Activated CD4-positive, alpha-beta T cell treated with anti-CD3 and anti-CD28 coated beads, Interleukin-2, amount 50 U/mL, for 24 hours (primary cell): ENCODE measurements at regions not wholly inside any gene's neighbourhood (a gene's known extent, or its start where the extent isn't known, plus 50 kb on each side); places are given as distances from the start of the nearest gene placed in this dataset.

ENCODE experiments used
- DNase-seq, 2 donors: peaks; one replicate each; pipeline ENCODE4 v3.0.0-alpha.2; 2020; ENCODE audit warnings: low read depth in 1 of 2, low spot score in 1 of 2

GRCh38 chr4:178349601-178350000 lies 907.4 kb upstream of the AGA start:
- no peak for DNase-seq

GRCh38 chr4:178351185-178351584 lies 908.9 kb upstream of the AGA start:
- no peak for DNase-seq

- no peak for DNase-seq
Observed at GRCh38 chr4:178356725-178357124, 914.5 kb upstream of the AGA start.

DNA sequence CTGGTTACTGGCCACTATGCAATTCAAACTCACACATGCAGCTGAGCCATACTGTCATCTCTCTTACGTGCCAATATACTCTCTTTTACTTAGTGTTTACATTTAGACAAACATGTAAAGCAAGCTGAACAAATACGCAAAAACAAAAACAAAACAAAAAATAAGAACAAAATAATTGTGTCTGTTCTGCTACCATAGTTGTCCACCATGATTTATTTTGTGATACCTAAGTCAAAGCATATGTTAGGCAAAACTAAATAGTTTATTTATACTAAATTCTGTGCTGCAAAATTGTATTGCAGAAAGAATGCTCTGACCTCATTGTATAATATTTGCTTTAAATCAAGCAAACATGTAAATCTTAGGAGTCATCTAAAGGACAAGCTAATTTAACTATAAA lies 943.2 kb upstream of the AGA start:
- no peak for DNase-seq

- no peak for DNase-seq
Observed at GRCh38 chr4:178387756-178388155, 945.5 kb upstream of the AGA start.

DNA sequence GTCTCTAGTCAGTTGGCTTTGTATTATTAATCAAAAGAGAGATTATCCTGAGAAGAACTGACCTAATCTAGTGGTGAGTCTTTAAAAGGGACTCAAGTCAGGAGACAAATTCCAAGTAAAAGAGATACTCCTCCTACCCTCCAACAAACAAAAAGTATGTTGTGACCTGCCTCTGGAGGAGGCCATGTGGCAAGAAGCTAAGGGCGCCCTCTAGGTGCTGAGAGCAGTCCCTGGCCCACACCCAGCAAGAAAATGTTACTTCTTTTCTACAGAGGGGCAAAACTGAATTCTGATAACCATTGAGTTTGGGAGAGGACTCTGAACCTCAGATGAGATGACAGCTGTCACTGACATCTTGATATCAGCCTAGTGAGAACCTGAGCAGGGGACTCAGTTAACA lies 953.6 kb upstream of the AGA start:
- no peak for DNase-seq

DNA sequence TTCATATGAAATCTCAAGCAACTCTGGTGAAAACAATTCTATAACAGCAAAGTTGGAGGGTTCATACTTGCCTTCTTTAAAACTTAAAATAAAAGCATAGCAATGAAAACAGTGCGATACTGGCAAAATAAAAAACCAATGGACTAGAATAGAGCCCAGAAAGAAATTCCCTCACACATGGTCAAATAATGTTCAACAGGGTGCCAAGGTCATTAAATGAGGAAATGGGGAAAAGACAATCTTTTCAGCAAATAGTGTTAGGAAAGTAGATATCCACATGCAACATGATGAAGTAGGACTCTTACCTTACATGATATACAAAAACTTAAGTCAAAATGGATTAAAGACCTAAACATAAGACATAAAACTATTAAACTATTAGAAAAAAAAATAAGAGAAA lies 970.2 kb upstream of the AGA start:
- DNase-seq, result no peak

- DNase-seq, result no peak
Observed at GRCh38 chr4:178414042-178414441, 971.8 kb upstream of the AGA start.

- no peak for DNase-seq
Observed at GRCh38 chr4:178414881-178415446, 972.7 kb upstream of the AGA start.

- no peak for DNase-seq
Observed at GRCh38 chr4:178415925-178416324, 973.7 kb upstream of the AGA start.

DNA sequence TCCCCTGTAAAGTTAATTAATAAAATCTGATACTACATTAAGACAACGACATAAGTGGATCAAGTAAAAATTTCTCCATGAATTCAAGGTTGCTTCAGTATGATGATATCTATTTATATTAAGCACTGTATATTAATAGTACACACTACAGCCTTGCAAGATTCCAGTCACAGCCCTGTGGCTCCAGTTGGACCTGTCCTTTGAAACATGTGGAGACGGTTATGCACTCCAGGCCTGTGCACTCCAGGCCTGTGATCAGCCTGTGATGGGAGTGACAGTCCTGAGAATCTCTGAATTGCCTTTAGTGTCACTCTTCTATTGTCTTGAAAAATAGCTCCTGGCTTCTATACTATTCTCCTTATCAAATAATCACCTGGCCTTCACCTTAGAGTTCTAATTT lies 981.1 kb upstream of the AGA start:
- no peak for DNase-seq

- DNase-seq, result no peak
Observed at GRCh38 chr4:178426871-178427270, 984.6 kb upstream of the AGA start.

- DNase-seq, result no peak
Observed at GRCh38 chr4:178427663-178428062, 985.4 kb upstream of the AGA start.

GRCh38 chr4:178448372-178449035 lies 1006.3 kb upstream of the AGA start:
- no peak for DNase-seq

DNA sequence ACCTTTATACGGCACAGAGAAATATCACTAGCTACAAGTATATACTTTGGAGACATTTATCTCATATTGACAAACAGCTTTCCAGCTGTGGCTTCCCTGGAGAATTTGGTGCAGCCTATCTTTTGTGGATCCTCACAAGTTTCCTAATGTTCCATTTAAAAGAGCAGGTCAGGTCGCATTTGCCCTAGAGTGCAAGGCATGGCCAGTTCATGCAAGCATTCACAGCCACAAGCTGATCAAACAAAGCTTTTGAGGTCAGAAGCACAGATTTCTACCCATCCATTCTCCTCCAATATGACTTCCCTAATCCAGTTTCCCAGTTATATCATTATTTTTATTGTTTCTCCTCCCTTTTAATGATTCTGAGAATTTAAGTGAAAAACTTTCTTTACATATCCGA lies 1008.4 kb upstream of the AGA start:
- no peak for DNase-seq

DNA sequence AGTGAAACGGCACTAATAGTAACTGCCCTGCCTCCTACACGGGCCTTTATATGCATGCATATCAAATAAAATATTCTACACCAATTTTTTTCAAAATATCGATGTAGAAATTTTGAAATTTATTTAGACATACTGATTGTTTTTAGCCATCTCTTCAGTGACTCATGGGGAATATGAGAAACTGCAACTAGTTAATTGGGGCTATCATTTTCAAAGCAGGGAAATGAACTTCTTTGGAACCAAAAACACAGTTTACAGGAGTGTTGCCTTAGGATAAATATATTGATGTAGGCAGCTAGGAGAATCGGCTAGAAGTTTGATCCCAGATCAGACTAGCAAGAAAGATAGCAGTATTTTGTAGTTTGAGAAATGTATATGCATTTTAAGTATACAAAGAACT lies 1010.8 kb upstream of the AGA start:
- no peak for DNase-seq

- no peak for DNase-seq
Observed at GRCh38 chr4:178457286-178457685, 1015.0 kb upstream of the AGA start.

GRCh38 chr4:178462710-178463109 lies 1020.5 kb upstream of the AGA start:
- DNase-seq, result no peak

- no peak for DNase-seq
Observed at GRCh38 chr4:178463747-178464146, 1021.5 kb upstream of the AGA start.

- DNase-seq, result no peak
Observed at GRCh38 chr4:178470996-178471784, 1029.0 kb upstream of the AGA start.

DNA sequence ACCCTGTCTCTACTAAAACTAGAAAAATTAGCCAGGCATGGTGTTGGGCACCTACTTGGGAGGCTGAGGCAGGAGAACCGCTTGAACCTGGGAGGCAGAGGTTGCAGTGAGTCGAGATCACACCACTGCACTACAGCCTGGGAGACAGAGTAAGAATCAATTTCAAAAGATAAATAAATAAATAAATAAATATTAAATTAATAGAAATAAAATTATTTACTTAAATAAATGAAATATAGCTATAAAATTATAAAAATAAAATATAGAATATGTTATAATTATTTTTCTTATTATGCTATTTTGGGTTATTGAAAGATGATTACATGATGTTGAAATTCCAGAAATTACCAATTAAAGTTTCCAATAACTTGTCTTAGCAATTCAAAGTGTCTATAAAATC lies 1029.8 kb upstream of the AGA start:
- no peak for DNase-seq

- DNase-seq, result no peak
Observed at GRCh38 chr4:178480105-178480504, 1037.9 kb upstream of the AGA start.

- no peak for DNase-seq
Observed at GRCh38 chr4:178480881-178481280, 1038.6 kb upstream of the AGA start.
